Activated naive CD4-positive, alpha-beta T cell treated with anti-CD3 and anti-CD28 coated beads, Interleukin-2, amount 10 ng/mL, durations not matched to agents 7 days and 5 days (primary cell): ENCODE measurements at regions not wholly inside any gene's neighbourhood (a gene's known extent, or its start where the extent isn't known, plus 50 kb on each side); places are given as distances from the start of the nearest gene placed in this dataset.

ENCODE experiments used
- CTCF ChIA-PET: fragments of 350-600 bp; sonication (Branson Sonifier 250); formaldehyde crosslinking; loops from one replicate; lab custom pipeline; 2021; ENCODE audit warnings: antibody characterized with exemption; lab: Charles Lee
- DNase-seq: peaks from one replicate; pipeline ENCODE4 v3.0.0-alpha.2; 2020
- H3K27ac Mint-ChIP-seq: one replicate; pipeline ENCODE4 v1.8.0; 2021; ENCODE audit warnings: mild to moderate bottlenecking, moderate library complexity, mixed read lengths
- H3K27me3 Mint-ChIP-seq: one replicate; pipeline ENCODE4 v1.8.0; 2021; ENCODE audit warnings: mild to moderate bottlenecking, mixed read lengths
- H3K36me3 Mint-ChIP-seq: one replicate; pipeline ENCODE4 v1.8.0; 2021; ENCODE audit warnings: mixed read lengths
- H3K4me1 Mint-ChIP-seq: one replicate; pipeline ENCODE4 v1.8.0; 2021; ENCODE audit warnings: mixed read lengths
- H3K4me3 Mint-ChIP-seq: one replicate; pipeline ENCODE4 v1.8.0; 2021; ENCODE audit warnings: mild to moderate bottlenecking, moderate library complexity, mixed read lengths
- H3K9me3 Mint-ChIP-seq: one replicate; pipeline ENCODE4 v1.8.0; 2021; ENCODE audit warnings: mixed read lengths

- CTCF ChIA-PET = no interaction called here
- Mint-ChIP-seq H3K36me3 (no peaks in the 10 kb centered on the region), H3K27ac (no peak overlapping the region), H3K27me3 (no peaks in the 10 kb centered on the region), H3K4me1 (no peaks in the 10 kb centered on the region), H3K4me3 (no peak overlapping the region), H3K9me3 (peaks cover 3% of the 10 kb centered on the region)
- no peak for DNase-seq
Observed at GRCh38 chr1:188941986-188942385, 1535.7 kb downstream of the BRINP3 start.

- Mint-ChIP-seq H3K4me3 (no peak overlapping the region), H3K9me3 (peaks cover 1% of the 10 kb centered on the region), H3K4me1 (no peaks in the 10 kb centered on the region), H3K27ac (no peak overlapping the region), H3K27me3 (no peaks in the 10 kb centered on the region), H3K36me3 (no peaks in the 10 kb centered on the region)
- CTCF ChIA-PET = no interaction called here
- no peak for DNase-seq
Observed at GRCh38 chr1:188949701-188950100, 1528.0 kb downstream of the BRINP3 start.

- H3K27me3 Mint-ChIP-seq = no peaks in the 10 kb centered on the region
- no peaks in the 10 kb centered on the region for H3K36me3 Mint-ChIP-seq
- H3K9me3 Mint-ChIP-seq = peaks cover 10% of the 10 kb centered on the region
- H3K27ac Mint-ChIP-seq = no peak overlapping the region
- no peak for DNase-seq
- H3K4me3 Mint-ChIP-seq = no peak overlapping the region
- CTCF ChIA-PET = no interaction called here
- no peaks in the 10 kb centered on the region for H3K4me1 Mint-ChIP-seq
Observed at GRCh38 chr1:188958461-188959115, 1519.1 kb downstream of the BRINP3 start.

DNA sequence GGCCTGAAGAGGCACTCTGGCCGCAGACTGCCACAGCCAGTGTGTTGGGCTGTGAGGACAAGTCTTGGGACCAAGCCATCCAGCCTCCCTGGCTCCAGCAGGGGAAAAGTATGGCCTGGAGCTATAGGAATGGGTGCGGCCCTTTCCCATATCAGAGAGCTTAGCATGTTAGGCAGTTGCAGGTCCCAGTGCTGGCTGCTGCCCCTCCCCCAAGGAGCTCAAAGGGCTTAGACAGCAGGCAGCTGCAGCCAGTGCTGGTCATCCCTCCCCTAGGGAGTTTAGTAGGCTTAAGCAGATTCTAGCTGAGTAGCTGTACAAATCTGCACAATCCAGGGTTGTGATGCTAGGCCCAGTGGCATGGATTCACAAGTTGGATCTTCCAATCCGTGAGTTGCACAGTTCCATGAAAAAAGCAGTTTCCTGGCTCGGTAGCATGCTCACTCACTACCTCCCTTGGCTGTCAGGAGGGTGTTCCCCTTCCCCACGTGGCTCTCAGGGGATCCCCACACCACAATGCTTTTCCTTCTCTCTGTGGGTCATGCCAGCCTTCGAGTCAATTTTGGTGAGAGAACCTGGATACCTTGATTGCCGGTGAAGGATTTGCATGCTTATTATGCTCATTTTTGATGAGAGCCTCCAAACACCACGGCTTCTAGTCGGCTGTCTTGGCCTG lies 1490.8 kb downstream of the BRINP3 start:
- CTCF ChIA-PET = no interaction called here
- Mint-ChIP-seq H3K27me3 (no peaks in the 10 kb centered on the region), H3K9me3 (peaks cover 17% of the 10 kb centered on the region), H3K27ac (no peak overlapping the region), H3K4me3 (no peak overlapping the region), H3K4me1 (no peaks in the 10 kb centered on the region), H3K36me3 (no peaks in the 10 kb centered on the region)
- DNase-seq = no peak

- no peak for DNase-seq
- H3K27me3 Mint-ChIP-seq = no peaks in the 10 kb centered on the region
- peaks cover 15% of the 10 kb centered on the region for H3K9me3 Mint-ChIP-seq
- no peaks in the 10 kb centered on the region for H3K4me1 Mint-ChIP-seq
- no peak overlapping the region for H3K27ac Mint-ChIP-seq
- CTCF ChIA-PET = no interaction called here
- H3K4me3 Mint-ChIP-seq = no peak overlapping the region
- H3K36me3 Mint-ChIP-seq = no peaks in the 10 kb centered on the region
Observed at GRCh38 chr1:188988589-188988988, 1489.1 kb downstream of the BRINP3 start.

- Mint-ChIP-seq H3K36me3 (no peaks in the 10 kb centered on the region), H3K27me3 (no peaks in the 10 kb centered on the region), H3K4me3 (no peak overlapping the region), H3K27ac (no peak overlapping the region), H3K4me1 (no peaks in the 10 kb centered on the region), H3K9me3 (peaks cover 1% of the 10 kb centered on the region)
- no peak for DNase-seq
- CTCF ChIA-PET = no interaction called here
Observed at GRCh38 chr1:188991221-188991930, 1486.3 kb downstream of the BRINP3 start.

DNA sequence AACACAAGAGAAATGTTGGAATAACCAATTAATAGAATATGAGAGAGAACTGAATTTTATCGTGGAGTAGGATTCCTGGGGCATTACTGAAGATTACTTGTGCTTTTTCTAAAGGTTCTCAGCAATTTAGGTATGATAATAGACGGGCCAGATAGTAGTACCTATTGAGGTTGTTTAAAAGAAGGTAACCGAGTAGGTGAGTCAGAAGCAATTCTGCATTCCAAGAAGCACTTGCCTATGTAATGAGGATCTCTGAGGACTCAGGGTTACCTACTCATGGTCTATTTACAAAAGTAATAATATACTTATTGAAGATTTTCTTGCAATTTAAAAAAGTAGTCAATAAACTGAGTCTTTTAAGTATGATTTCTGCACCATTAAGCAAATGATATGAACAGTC lies 1469.8 kb downstream of the BRINP3 start:
- H3K27ac Mint-ChIP-seq = no peak overlapping the region
- CTCF ChIA-PET = no interaction called here

DNA sequence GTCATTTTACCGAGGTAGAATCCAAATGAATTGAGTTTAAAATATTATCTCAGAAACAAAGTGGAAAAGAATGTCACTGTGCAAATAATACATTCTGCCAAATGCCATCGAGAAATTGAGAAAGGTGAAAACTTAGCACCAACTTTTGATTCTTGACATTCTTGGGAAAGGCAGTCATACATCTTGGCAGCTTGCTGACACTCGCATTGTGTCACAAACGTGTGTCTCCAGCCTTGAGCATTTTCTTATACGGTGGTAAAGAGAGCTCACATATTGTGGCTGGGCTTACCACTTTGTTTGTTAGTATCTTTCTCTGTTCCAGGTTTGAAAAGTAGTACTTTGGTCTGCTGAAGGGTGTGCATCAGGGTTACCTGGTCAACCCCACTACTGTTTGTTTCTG lies 1456.1 kb downstream of the BRINP3 start:
- DNase-seq = no peak
- Mint-ChIP-seq H3K27ac (no peak overlapping the region), H3K4me3 (no peak overlapping the region), H3K27me3 (no peaks in the 10 kb centered on the region), H3K36me3 (no peaks in the 10 kb centered on the region), H3K4me1 (no peaks in the 10 kb centered on the region), H3K9me3 (peaks cover 18% of the 10 kb centered on the region)
- CTCF ChIA-PET = no interaction called here

More for the DNA sequence above, 1469.8 kb downstream of the BRINP3 start:
- Mint-ChIP-seq H3K4me3 (no peak overlapping the region), H3K27me3 (no peaks in the 10 kb centered on the region), H3K36me3 (no peaks in the 10 kb centered on the region), H3K4me1 (no peaks in the 10 kb centered on the region), H3K9me3 (peaks cover 2% of the 10 kb centered on the region)
- DNase-seq = no peak

DNA sequence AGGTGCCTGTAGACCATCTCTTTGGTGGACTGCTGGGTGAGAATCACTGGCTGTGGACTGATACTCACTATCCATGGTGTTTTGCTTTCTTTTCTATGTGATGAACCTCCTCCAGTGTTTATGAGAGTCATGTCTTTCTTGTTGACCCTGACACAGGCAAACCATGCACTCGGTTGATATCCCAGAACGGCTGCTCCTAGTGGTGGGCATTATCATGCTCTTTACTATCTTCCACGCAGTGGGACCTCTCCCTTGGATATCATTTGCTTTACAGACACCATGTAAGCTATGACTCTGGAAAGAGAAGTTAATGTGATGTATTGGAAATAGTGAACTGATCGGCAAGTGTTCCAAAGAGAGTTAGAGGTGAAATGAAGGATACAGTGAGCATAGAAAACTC lies 1455.6 kb downstream of the BRINP3 start:
- CTCF ChIA-PET = no interaction called here
- Mint-ChIP-seq H3K9me3 (peaks cover 15% of the 10 kb centered on the region), H3K4me3 (no peak overlapping the region), H3K27me3 (no peaks in the 10 kb centered on the region), H3K27ac (no peak overlapping the region), H3K4me1 (no peaks in the 10 kb centered on the region), H3K36me3 (no peaks in the 10 kb centered on the region)
- no peak for DNase-seq

DNA sequence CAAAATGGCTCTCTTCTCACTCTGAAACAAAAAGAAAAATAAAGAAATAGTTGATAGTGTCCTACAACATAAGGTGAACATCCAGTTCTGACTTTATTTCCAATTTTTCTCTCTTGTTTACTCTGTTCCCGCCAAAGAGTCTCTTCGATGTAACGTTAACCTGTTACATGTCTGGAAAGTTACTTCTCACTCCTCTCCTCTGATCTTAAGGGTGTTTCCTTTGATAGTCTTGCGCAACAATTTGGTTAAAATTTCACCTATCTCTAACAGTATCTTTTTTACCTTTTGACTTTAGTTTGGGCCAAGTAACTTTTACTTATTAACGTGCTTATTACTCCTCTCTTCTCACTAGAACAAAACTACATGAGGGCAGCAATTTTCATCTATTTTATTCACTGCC lies 1450.2 kb downstream of the BRINP3 start:
- H3K36me3 Mint-ChIP-seq = no peaks in the 10 kb centered on the region

DNA sequence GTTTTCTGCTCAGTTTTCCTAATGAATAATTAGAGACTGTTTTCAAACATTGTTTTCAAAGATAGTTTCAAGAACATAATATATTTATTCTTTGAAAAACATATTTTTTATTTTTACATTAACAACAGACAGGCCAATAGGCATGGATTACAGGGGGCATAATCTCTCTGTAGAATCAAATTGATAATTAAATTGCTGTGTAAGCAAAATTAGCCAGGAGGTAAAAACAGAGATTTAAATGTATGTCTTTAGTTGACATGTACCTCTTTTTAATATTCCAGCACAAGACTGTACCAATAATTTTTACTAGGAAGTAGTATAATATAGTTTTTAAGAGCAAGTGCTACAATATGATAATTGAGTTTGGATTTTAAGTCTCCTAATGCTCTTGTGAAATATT lies 1444.5 kb downstream of the BRINP3 start:
- CTCF ChIA-PET = no interaction called here
- Mint-ChIP-seq H3K9me3 (peaks cover 5% of the 10 kb centered on the region), H3K27ac (no peak overlapping the region), H3K27me3 (no peaks in the 10 kb centered on the region), H3K36me3 (no peaks in the 10 kb centered on the region), H3K4me3 (no peak overlapping the region), H3K4me1 (no peaks in the 10 kb centered on the region)
- DNase-seq = no peak

More for the DNA sequence above, 1450.2 kb downstream of the BRINP3 start:
- Mint-ChIP-seq H3K4me1 (no peaks in the 10 kb centered on the region), H3K27me3 (no peaks in the 10 kb centered on the region), H3K27ac (no peak overlapping the region), H3K4me3 (no peak overlapping the region), H3K9me3 (peaks cover 9% of the 10 kb centered on the region)
- DNase-seq = no peak
- CTCF ChIA-PET = no interaction called here

- H3K27ac Mint-ChIP-seq = no peak overlapping the region
- H3K36me3 Mint-ChIP-seq = no peaks in the 10 kb centered on the region
- H3K4me3 Mint-ChIP-seq = no peak overlapping the region
- no peak for DNase-seq
- CTCF ChIA-PET = no interaction called here
- no peaks in the 10 kb centered on the region for H3K4me1 Mint-ChIP-seq
- no peaks in the 10 kb centered on the region for H3K9me3 Mint-ChIP-seq
- no peaks in the 10 kb centered on the region for H3K27me3 Mint-ChIP-seq
Observed at GRCh38 chr1:189036628-189037027, 1441.0 kb downstream of the BRINP3 start.

DNA sequence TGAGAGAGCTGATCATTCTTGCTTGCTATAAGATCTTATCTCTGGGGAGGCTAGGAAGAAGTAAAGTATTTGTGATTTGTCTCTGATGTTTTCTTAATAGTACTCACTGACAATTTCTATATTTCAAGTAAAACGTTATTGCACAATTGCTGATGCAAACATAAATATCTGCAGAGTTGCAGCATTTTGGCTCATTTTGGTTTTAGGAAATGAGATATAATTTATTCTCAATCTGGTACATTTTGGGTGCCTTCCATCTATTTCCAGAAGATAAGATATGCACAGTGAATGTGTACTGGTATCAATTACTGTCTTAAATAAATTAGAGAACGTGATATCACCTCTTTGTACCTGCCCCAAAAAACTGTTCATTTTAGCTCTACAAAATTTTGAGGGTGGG lies 1431.5 kb downstream of the BRINP3 start:
- CTCF ChIA-PET = no interaction called here
- Mint-ChIP-seq H3K4me3 (no peak overlapping the region), H3K9me3 (peaks cover 7% of the 10 kb centered on the region), H3K27ac (no peak overlapping the region), H3K4me1 (no peaks in the 10 kb centered on the region), H3K27me3 (no peaks in the 10 kb centered on the region), H3K36me3 (no peaks in the 10 kb centered on the region)
- no peak for DNase-seq

DNA sequence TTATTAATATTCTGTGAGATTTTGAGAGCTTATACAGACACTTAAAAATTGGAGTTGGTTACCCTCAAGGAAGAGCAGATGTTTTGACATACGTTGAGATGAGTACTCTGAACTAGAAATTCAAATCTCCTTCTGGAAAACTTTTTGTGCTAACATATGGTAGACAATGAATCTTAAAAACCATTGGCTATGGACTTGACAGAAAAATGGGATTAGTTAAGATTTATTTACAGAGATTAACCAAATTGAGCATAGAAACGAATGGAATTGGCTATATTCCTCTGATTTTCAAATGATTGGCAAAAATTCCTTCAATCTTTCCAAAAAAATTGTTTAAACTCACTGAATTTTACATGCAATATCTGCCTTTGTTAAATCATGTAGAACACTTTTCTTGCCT lies 1392.9 kb downstream of the BRINP3 start:
- no peak for DNase-seq
- H3K4me3 Mint-ChIP-seq = no peak overlapping the region
- H3K4me1 Mint-ChIP-seq = no peaks in the 10 kb centered on the region
- no peak overlapping the region for H3K27ac Mint-ChIP-seq
- CTCF ChIA-PET = no interaction called here
- H3K27me3 Mint-ChIP-seq = no peaks in the 10 kb centered on the region
- no peaks in the 10 kb centered on the region for H3K9me3 Mint-ChIP-seq
- no peaks in the 10 kb centered on the region for H3K36me3 Mint-ChIP-seq

DNA sequence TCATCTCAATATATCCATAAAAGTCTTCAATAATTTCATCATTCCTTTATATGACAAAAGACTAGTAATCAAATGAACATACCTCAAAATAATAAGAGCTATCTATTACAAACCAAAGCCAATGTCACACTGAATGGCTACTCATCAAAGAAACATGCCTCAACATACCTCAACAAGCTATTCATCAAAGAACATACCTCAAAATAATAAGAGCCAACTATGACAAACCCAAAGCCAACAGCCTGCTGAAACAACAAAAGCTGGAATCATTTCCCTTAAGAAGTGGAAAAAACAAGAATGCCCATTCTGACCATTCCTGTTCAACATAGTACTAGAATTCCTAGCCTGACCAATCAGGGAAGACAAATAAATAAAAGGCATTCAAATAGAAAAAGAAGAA lies 1373.7 kb downstream of the BRINP3 start:
- Mint-ChIP-seq H3K27ac (no peak overlapping the region), H3K4me1 (no peaks in the 10 kb centered on the region), H3K27me3 (no peaks in the 10 kb centered on the region), H3K36me3 (no peaks in the 10 kb centered on the region), H3K9me3 (peaks cover 4% of the 10 kb centered on the region), H3K4me3 (no peak overlapping the region)
- DNase-seq = no peak
- CTCF ChIA-PET = no interaction called here
